GM10248 (cell line): ENCODE measurements at regions not wholly inside any gene's neighbourhood (a gene's known extent, or its start where the extent isn't known, plus 50 kb on each side); places are given as distances from the start of the nearest gene placed in this dataset.

Experiments
- CTCF ChIA-PET: fragments of 300-600 bp; sonication (Branson Sonifier 250); formaldehyde crosslinking; extraction: SDS; loops from one replicate; lab custom pipeline; 2021; ENCODE audit warnings: antibody characterized with exemption; lab: Yijun Ruan, JAX
- POLR2A ChIA-PET: fragments of 350-650 bp; sonication (Branson Sonifier 250); formaldehyde crosslinking; extraction: SDS; loops from one replicate; lab custom pipeline; 2020; ENCODE audit warnings: antibody characterized with exemption; lab: Yijun Ruan, JAX
- DNase-seq: peaks from one replicate; pipeline ENCODE4 v3.0.0; 2012; ENCODE audit errors: extremely low spot score
- CTCF ChIP-seq: IDR thresholded peaks from 2 replicates; pipeline ENCODE4 v1.5.1; 2012; ENCODE audit warnings: mild to moderate bottlenecking, low read depth; ENCODE audit errors: extremely low read depth, missing control alignments, control extremely low read depth

GRCh38 chr16:63157818-63158217 lies 1121.6 kb upstream of the CDH8 start:
- POLR2A ChIA-PET: no interaction called here
- TF ChIP-seq CTCF: no peak
- no peak for DNase-seq
- CTCF ChIA-PET: interaction anchor here (1.4 kb wide), 1 partner anchor 9 kb away, joined by 4 read pairs; no protein-coding TSS in a partner anchor

GRCh38 chr16:63146251-63146650 lies 1110.0 kb upstream of the CDH8 start:
- no peak for TF ChIP-seq CTCF
- CTCF ChIA-PET: no interaction called here
- DNase-seq: no peak
- POLR2A ChIA-PET: no interaction called here

GRCh38 chr16:63145411-63145810 lies 1109.2 kb upstream of the CDH8 start:
- CTCF ChIA-PET: no interaction called here

GRCh38 chr16:63135069-63135468 lies 1098.8 kb upstream of the CDH8 start:
- ChIA-PET POLR2A (no interaction called here), CTCF (no interaction called here)
- TF ChIP-seq CTCF: no peak
- DNase-seq: no peak

More at GRCh38 chr16:63145411-63145810, 1109.2 kb upstream of the CDH8 start:
- TF ChIP-seq CTCF: no peak
- no peak for DNase-seq
- POLR2A ChIA-PET: no interaction called here

DNA sequence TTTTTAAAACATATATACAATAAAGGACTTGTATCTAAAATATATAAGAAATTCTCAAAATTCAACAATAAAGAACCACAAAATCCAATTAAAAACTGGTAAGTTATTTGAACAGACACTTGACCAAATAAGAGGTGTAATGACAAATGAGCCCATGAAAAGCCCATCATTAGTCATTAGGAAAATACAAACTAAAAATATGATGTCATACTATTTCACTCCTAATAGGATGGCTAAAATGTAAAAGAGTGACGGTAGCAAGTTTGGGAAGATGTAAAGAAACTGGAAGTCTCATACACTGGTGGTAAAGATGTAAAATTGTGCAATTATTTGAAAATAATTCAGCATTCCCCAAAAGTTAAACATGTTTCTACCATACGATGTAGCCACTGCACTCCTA lies 1095.3 kb upstream of the CDH8 start:
- no peak for TF ChIP-seq CTCF
- POLR2A ChIA-PET: no interaction called here
- CTCF ChIA-PET: no interaction called here
- DNase-seq: no peak

DNA sequence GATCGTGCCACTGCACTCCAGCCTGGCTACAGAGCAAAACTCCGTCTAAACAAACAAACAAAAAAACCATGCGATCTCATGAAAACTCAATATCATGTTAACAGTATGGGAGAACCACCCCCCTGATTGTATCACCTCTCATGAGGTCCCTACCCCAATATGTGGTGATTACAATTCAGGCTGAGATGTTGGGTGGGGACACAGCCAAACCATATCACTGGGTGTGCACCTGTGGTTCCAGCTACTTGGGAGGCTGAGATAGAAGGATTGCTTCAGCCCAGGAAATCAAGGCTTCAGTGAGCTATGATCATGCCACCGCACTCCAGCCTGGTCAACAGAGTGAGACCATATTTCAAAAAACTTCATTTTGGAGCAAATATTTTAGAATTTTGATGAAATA lies 1094.7 kb upstream of the CDH8 start:
- ChIA-PET POLR2A (no interaction called here), CTCF (interaction anchor here (1.3 kb wide), 1 partner anchor 14 kb away, joined by 3 read pairs; no protein-coding TSS in a partner anchor)
- TF ChIP-seq CTCF: no peak
- no peak for DNase-seq
